CD4-positive, alpha-beta memory T cell (primary cell): ENCODE measurements at regions not wholly inside any gene's neighbourhood (a gene's known extent, or its start where the extent isn't known, plus 50 kb on each side); places are given as distances from the start of the nearest gene placed in this dataset.

Source experiments
- CTCF ChIA-PET: fragments of 350-600 bp; sonication (Branson Sonifier 250); formaldehyde crosslinking; loops from one replicate; lab custom pipeline; 2021; ENCODE audit warnings: inconsistent platforms; ENCODE audit not compliant: partially characterized antibody; lab: Charles Lee
- POLR2A ChIA-PET: fragments of 350-600 bp; sonication (Branson Sonifier 250); formaldehyde crosslinking; loops from one replicate; lab custom pipeline; 2021; ENCODE audit not compliant: partially characterized antibody; lab: Charles Lee
- DNase-seq, 5 donors: peaks; one replicate each; pipeline versions ENCODE4 v3.0.0 to v3.0.0-alpha.2; 2020 to 2022; ENCODE audit warnings: mixed read lengths in 1 of 5
- H3K27ac ChIP-seq: one replicate; pipeline ENCODE4 v1.7.0; 2013; ENCODE audit warnings: low read depth, low read length
- H3K27me3 ChIP-seq: 2 replicates; pipeline ENCODE4 v1.7.0; 2013; ENCODE audit warnings: mild to moderate bottlenecking, low read length, moderate library complexity; ENCODE audit not compliant: insufficient read depth
- H3K36me3 ChIP-seq: 2 replicates; pipeline ENCODE4 v1.7.0; 2013; ENCODE audit warnings: mild to moderate bottlenecking, low read length, moderate library complexity; ENCODE audit not compliant: insufficient read depth
- H3K4me1 ChIP-seq: 2 replicates; pipeline ENCODE4 v1.7.0; 2013; ENCODE audit warnings: mild to moderate bottlenecking, low read length, moderate library complexity; ENCODE audit not compliant: insufficient read depth
- H3K4me3 ChIP-seq, 2 donors: one replicate each; pipeline ENCODE4 v1.7.0; 2013; ENCODE audit warnings: low read length in 2 of 2, mild to moderate bottlenecking in 1 of 2
- H3K9me3 ChIP-seq, 2 donors: one replicate each; pipeline ENCODE4 v1.7.0; 2013; ENCODE audit warnings: low read length in 2 of 2, control low read depth in 1 of 2; ENCODE audit not compliant: control insufficient read depth in 1 of 2
- H3K27ac Mint-ChIP-seq, 7 donors: one replicate each; pipeline ENCODE4 v1.8.0; 2020 to 2021; ENCODE audit warnings: mixed read lengths in 7 of 7, mild to moderate bottlenecking in 6 of 7, inconsistent platforms in 3 of 7, moderate library complexity in 3 of 7
- H3K27me3 Mint-ChIP-seq, 2 donors: one replicate each; pipeline ENCODE4 v1.8.0; 2020 to 2021; ENCODE audit warnings: mixed read lengths in 2 of 2
- H3K36me3 Mint-ChIP-seq, 2 donors: one replicate each; pipeline ENCODE4 v1.8.0; 2020 to 2021; ENCODE audit warnings: mixed read lengths in 2 of 2, inconsistent platforms in 1 of 2, mild to moderate bottlenecking in 1 of 2
- H3K4me1 Mint-ChIP-seq, 4 donors: one replicate each; pipeline ENCODE4 v1.8.0; 2020 to 2021; ENCODE audit warnings: mixed read lengths in 4 of 4, mild to moderate bottlenecking in 1 of 4
- H3K4me3 Mint-ChIP-seq, 8 donors: one replicate each; pipeline ENCODE4 v1.8.0; 2020 to 2021; ENCODE audit warnings: mixed read lengths in 8 of 8, mild to moderate bottlenecking in 7 of 8, moderate library complexity in 6 of 8, inconsistent platforms in 3 of 8
- H3K9me3 Mint-ChIP-seq, 8 donors: one replicate each; pipeline ENCODE4 v1.8.0; 2020 to 2021; ENCODE audit warnings: mixed read lengths in 8 of 8, mild to moderate bottlenecking in 5 of 8, inconsistent platforms in 3 of 8, moderate library complexity in 1 of 8
- intact Hi-C: fragments of 100-400 bp; cut with micrococcal nuclease; formaldehyde crosslinking; loops from one replicate; pipeline ENCODE4 v1.15.1; 2023

DNA sequence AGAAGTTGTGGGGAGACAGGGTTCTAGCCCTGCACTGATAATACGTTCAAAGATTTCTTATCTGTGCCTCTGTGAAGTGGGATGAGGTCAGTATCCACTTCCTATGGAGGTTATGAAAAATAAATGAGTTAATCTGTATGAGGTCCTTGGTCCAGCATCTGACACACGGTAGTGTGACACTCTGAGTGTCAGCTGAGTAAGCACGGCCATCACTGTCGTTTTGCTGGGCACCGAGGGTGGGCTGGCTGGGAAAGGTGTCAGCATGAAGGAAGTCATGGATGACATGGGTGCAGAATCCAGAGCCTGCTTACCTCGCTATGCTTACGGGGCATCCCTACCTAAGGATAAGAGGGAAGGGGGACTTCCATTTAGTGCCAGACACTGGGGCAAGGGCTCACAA lies 150.3 kb downstream of the INHBB start:
- H3K9me3 Mint-ChIP-seq: no peaks in the 10 kb centered on the region
- H3K27ac Mint-ChIP-seq: no peak overlapping the region
- no peaks in the 10 kb centered on the region for H3K4me1 Mint-ChIP-seq
- H3K27me3 ChIP-seq: no peaks in the 10 kb centered on the region
- H3K4me3 ChIP-seq: no peak overlapping the region
- ChIA-PET CTCF (no interaction called here), POLR2A (no interaction called here)
- H3K9me3 ChIP-seq: no peaks in the 10 kb centered on the region
- H3K27ac ChIP-seq: no peak overlapping the region
- H3K4me3 Mint-ChIP-seq: no peak overlapping the region
- H3K27me3 Mint-ChIP-seq: peaks cover 8 to 13% of the 10 kb centered on the region in 2 donors
- no peaks in the 10 kb centered on the region for H3K36me3 Mint-ChIP-seq
- no peaks in the 10 kb centered on the region for H3K4me1 ChIP-seq
- intact Hi-C loops: no loop called here
- H3K36me3 ChIP-seq: no peaks in the 10 kb centered on the region
- DNase-seq: no peak

GRCh38 chr2:120496759-120497158 lies 150.8 kb downstream of the INHBB start:
- H3K36me3 ChIP-seq: no peaks in the 10 kb centered on the region
- H3K4me1 Mint-ChIP-seq: no peaks in the 10 kb centered on the region
- H3K27me3 Mint-ChIP-seq: peaks cover 3 to 11% of the 10 kb centered on the region in 2 donors
- no peak overlapping the region for H3K27ac ChIP-seq
- intact Hi-C loops: no loop called here
- no peak overlapping the region for H3K4me3 Mint-ChIP-seq
- H3K9me3 Mint-ChIP-seq: no peaks in the 10 kb centered on the region
- no peaks in the 10 kb centered on the region for H3K27me3 ChIP-seq
- CTCF ChIA-PET: no interaction called here
- POLR2A ChIA-PET: no interaction called here
- H3K4me3 ChIP-seq: no peak overlapping the region
- H3K4me1 ChIP-seq: no peaks in the 10 kb centered on the region
- no peak overlapping the region for H3K27ac Mint-ChIP-seq
- DNase-seq: no peak
- H3K9me3 ChIP-seq: no peaks in the 10 kb centered on the region
- H3K36me3 Mint-ChIP-seq: no peaks in the 10 kb centered on the region

DNA sequence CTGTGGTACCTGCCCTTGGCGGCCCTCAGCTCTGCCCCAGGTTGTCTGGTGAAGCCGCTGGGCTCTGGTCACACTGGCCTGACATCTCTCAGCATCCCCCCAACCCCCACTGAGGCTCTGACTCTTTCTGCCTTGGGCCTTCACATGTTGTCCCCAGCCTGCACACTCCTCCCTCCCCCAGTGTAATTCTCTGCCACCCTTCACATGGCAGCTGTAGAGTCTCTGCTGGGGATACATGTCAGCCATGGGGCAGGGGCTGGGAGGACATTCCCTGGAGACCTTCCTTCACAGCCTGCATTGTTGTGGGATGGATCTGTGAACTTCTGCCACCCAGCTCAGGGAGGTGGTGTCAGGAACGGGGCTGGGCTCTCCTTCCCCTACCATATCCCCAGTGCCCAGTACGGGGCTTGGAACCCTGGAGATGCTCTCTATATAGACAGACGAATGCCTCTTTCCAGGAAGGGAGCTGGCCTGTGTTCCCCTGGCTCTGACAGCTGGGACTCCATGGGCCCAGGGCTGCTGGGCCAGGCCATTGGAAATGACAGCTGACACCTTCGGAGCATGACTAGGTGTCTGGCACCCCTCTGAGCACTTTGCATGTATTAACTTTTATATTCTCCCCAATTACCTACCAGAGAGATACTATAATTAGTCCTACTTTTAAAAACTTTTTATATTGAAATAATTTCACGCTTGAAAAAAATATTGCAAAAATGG lies 151.5 kb downstream of the INHBB start:
- Mint-ChIP-seq H3K27me3 (peaks cover 3 to 11% of the 10 kb centered on the region in 2 donors), H3K9me3 (no peaks in the 10 kb centered on the region), H3K27ac (no peak overlapping the region), H3K4me3 (no peak overlapping the region), H3K36me3 (no peaks in the 10 kb centered on the region), H3K4me1 (no peaks in the 10 kb centered on the region)
- H3K27me3 ChIP-seq: no peaks in the 10 kb centered on the region
- H3K4me3 ChIP-seq: no peak overlapping the region
- CTCF ChIA-PET: no interaction called here
- intact Hi-C loops: no loop called here
- no peaks in the 10 kb centered on the region for H3K9me3 ChIP-seq
- no peaks in the 10 kb centered on the region for H3K4me1 ChIP-seq
- no peak overlapping the region for H3K27ac ChIP-seq
- H3K36me3 ChIP-seq: no peaks in the 10 kb centered on the region
- POLR2A ChIA-PET: no interaction called here
- no peak for DNase-seq

DNA sequence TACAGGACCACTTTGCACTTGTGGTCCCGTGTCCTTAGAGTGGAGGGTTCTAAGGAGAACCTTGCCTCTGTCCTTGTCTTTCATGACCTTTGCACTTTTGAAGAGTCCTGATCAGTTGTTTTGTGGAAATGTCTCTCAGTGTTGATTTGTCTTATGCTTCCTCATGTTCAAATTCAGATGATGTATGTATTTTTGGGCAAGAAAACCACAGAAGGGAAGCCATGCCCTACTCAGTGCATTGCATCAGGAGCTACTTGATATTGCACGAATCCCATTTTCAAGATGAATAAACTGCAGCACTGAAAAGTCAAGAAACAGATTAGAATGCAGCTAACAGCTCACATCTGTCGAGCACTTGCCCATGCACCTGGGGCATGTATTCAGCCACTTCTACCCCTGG lies 152.2 kb downstream of the INHBB start:
- Mint-ChIP-seq H3K4me1 (no peaks in the 10 kb centered on the region), H3K27me3 (peaks cover 3 to 11% of the 10 kb centered on the region in 2 donors), H3K27ac (no peak overlapping the region), H3K4me3 (no peak overlapping the region), H3K9me3 (no peaks in the 10 kb centered on the region), H3K36me3 (no peaks in the 10 kb centered on the region)
- DNase-seq: no peak
- POLR2A ChIA-PET: no interaction called here
- Histone ChIP-seq H3K27ac (no peak overlapping the region), H3K4me1 (no peaks in the 10 kb centered on the region), H3K27me3 (no peaks in the 10 kb centered on the region), H3K36me3 (no peaks in the 10 kb centered on the region), H3K9me3 (no peaks in the 10 kb centered on the region), H3K4me3 (no peak overlapping the region)
- intact Hi-C loops: no loop called here
- CTCF ChIA-PET: interaction anchor here (0.6 kb wide), 1 partner anchor 10 kb away, joined by 3 read pairs; no protein-coding TSS in a partner anchor

DNA sequence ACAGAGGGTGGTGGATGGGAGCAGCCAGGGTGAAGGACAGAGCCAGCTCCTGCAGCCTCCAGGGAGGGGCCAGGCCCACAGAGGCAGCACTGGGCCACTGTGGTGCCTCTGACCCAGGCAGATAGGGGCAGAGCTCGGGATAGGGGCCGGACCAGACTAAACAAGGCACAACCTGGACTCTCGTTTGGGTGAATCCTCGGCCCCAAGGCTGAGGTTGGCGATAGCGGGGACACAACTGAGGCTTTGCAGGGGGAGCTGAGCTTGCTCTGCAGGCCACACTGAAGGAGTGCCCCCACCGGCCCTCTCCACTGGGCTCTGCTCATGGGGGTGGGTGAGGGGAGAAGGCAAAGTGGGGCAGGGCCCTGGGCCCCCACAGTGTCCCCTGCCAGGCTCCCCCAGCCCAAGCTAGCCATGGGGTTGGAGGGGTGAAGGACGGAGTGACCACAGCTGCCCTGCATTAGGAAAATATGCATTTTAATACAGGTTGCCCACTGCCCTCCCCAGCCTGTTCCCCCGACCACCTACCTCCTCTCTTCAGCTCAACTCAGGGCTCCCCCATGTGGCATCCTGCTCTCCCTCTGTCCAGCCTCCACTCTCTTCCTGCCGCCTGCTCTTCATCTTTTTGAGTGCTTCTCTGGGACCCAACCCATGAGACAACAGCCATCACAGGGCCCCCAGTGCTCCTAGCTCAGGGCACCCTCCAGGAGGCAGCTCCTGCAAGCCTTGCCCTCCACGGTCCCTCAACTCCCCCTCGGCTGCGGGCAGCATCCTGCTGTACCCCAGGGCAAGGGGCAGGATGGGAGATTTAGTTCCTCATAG lies 152.8 kb downstream of the INHBB start:
- Mint-ChIP-seq H3K27ac (no peak overlapping the region), H3K9me3 (no peaks in the 10 kb centered on the region), H3K4me3 (no peak overlapping the region), H3K36me3 (no peaks in the 10 kb centered on the region), H3K4me1 (no peaks in the 10 kb centered on the region), H3K27me3 (peaks cover 3 to 11% of the 10 kb centered on the region in 2 donors)
- intact Hi-C loops: no loop called here
- H3K27me3 ChIP-seq: no peaks in the 10 kb centered on the region
- no peaks in the 10 kb centered on the region for H3K9me3 ChIP-seq
- no peak overlapping the region for H3K4me3 ChIP-seq
- DNase-seq: no peak
- no peaks in the 10 kb centered on the region for H3K4me1 ChIP-seq
- no peak overlapping the region for H3K27ac ChIP-seq
- CTCF ChIA-PET: interaction anchor here (0.6 kb wide), 1 partner anchor 9 kb away, joined by 3 read pairs; no protein-coding TSS in a partner anchor
- no peaks in the 10 kb centered on the region for H3K36me3 ChIP-seq
- POLR2A ChIA-PET: no interaction called here

DNA sequence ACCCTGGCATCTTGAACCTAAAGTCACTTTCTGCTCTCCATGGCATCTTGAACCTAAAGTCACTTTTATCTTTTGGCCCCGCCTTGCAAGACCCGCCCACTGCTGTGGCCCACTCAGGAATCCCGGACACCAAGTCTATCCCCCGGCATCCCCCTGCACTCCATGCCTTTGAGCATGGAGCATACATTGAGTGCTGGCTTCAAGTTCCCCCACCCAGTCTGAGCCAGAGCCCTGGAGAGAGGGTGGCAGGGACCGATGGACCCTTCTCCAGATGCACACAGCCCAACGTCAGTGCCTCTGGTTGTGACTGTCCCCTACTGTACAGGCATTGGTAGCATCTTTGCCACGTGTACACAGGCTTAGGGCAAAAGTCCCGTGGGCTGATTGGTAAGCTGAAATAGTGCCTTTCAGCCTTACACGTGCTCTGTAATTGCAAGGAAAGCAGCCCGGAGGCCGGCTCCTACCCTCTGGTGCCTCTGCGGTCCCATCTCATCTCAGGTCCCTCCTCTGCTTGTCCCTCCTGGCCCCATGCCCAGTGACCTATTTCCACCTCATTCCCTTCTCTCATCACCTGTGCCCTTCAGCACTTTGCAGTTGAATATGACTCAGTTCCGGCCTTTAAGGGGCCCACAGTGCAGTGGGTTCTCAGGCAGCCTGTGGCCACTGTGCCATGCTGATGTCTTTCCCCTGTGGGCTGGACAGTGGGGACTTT lies 154.0 kb downstream of the INHBB start:
- no peak overlapping the region for H3K27ac ChIP-seq
- peaks cover 3 to 9% of the 10 kb centered on the region in 2 donors for H3K27me3 Mint-ChIP-seq
- no peaks in the 10 kb centered on the region for H3K9me3 ChIP-seq
- no peak for DNase-seq
- no peaks in the 10 kb centered on the region for H3K9me3 Mint-ChIP-seq
- H3K4me3 ChIP-seq: no peak overlapping the region
- no peaks in the 10 kb centered on the region for H3K4me1 ChIP-seq
- ChIA-PET CTCF (no interaction called here), POLR2A (no interaction called here)
- no peaks in the 10 kb centered on the region for H3K27me3 ChIP-seq
- H3K4me1 Mint-ChIP-seq: no peaks in the 10 kb centered on the region
- H3K36me3 ChIP-seq: no peaks in the 10 kb centered on the region
- no peaks in the 10 kb centered on the region for H3K36me3 Mint-ChIP-seq
- no peak overlapping the region for H3K27ac Mint-ChIP-seq
- H3K4me3 Mint-ChIP-seq: no peak overlapping the region
- intact Hi-C loops: no loop called here

- intact Hi-C loops: no loop called here
- ChIA-PET POLR2A (no interaction called here), CTCF (no interaction called here)
- Mint-ChIP-seq H3K4me1 (no peaks in the 10 kb centered on the region), H3K9me3 (no peaks in the 10 kb centered on the region), H3K27me3 (peaks cover 3 to 7% of the 10 kb centered on the region in 2 donors), H3K4me3 (no peak overlapping the region), H3K36me3 (no peaks in the 10 kb centered on the region), H3K27ac (no peak overlapping the region)
- Histone ChIP-seq H3K27ac (no peak overlapping the region), H3K36me3 (no peaks in the 10 kb centered on the region), H3K4me3 (no peak overlapping the region), H3K9me3 (no peaks in the 10 kb centered on the region), H3K27me3 (no peaks in the 10 kb centered on the region), H3K4me1 (no peaks in the 10 kb centered on the region)
- DNase-seq: no peak
Measured at GRCh38 chr2:120501591-120501990, 155.7 kb downstream of the INHBB start.
